HCT116 (cell line): ENCODE measurements at regions not wholly inside any gene's neighbourhood (a gene's known extent, or its start where the extent isn't known, plus 50 kb on each side); places are given as distances from the start of the nearest gene placed in this dataset.

ENCODE experiments used
- CEBPB ChIP-seq: IDR thresholded peaks from 2 replicates; pipeline ENCODE4 v1.6.1; 2012; ENCODE audit warnings: low read depth
- CTCF ChIP-seq, 3 experiments: fragments of 200-600 bp in 1 of 3; sonication (generic) in 1 of 3; IDR thresholded peaks in 2 of 3; conservative IDR thresholded peaks in 1 of 3; 2 replicates each; pipeline ENCODE4 v1.5.1; 2012 to 2017; ENCODE audit warnings: low read depth in 2 of 3, low read length in 2 of 3, antibody characterized with exemption in 1 of 3, borderline replicate concordance in 1 of 3, control low read depth in 1 of 3, mild to moderate bottlenecking in 1 of 3, mixed read lengths in 1 of 3, mixed run types in 1 of 3, moderate library complexity in 1 of 3; ENCODE audit not compliant: insufficient read depth in 1 of 3
- ELF1 ChIP-seq: IDR thresholded peaks from 2 replicates; pipeline ENCODE4 v1.6.1; 2012; ENCODE audit warnings: low read depth, borderline replicate concordance
- JUND ChIP-seq: IDR thresholded peaks from 2 replicates; pipeline ENCODE4 v1.6.1; 2012
- MAX ChIP-seq: IDR thresholded peaks from 2 replicates; pipeline ENCODE4 v1.6.1; 2012
- POLR2A ChIP-seq: IDR thresholded peaks from 2 replicates; pipeline ENCODE4 v1.7.0; 2011; ENCODE audit warnings: borderline replicate concordance; ENCODE audit not compliant: insufficient read depth, insufficient read length; ENCODE audit errors: extremely low read depth
- POLR2AphosphoS5 ChIP-seq: IDR thresholded peaks from 2 replicates; pipeline ENCODE4 v1.6.1; 2011; ENCODE audit warnings: mild to moderate bottlenecking, low read depth, low read length, moderate library complexity
- SRF ChIP-seq: IDR thresholded peaks from 2 replicates; pipeline ENCODE4 v1.6.1; 2012; ENCODE audit warnings: low read depth
- ZBTB33 ChIP-seq: IDR thresholded peaks from 2 replicates; pipeline ENCODE4 v1.6.1; 2011; ENCODE audit warnings: mild to moderate bottlenecking, low read length, moderate library complexity; ENCODE audit not compliant: insufficient replicate concordance; ENCODE audit errors: extremely low read depth
- TF ChIP-seq, protein P1 (sequence below): IDR thresholded peaks from 2 replicates; pipeline ENCODE4 v1.6.1; 2012

GRCh38 chr5:39570403-39571027 is 145.7 kb upstream of the DAB2 start:
- TF ChIP-seq POLR2A (no peak), CTCF (IDR thresholded peaks at IDR 0.05 in 2 of 3, conservative IDR thresholded peaks at IDR 0.05 in 1 of 3; ENCODE audit: borderline replicate concordance in 1 of 3, insufficient read depth in 1 of 3, low read depth in 2 of 3, low read length in 2 of 3) (peak; percentile 52 to 77 (median 57); a peak in 5 of 6 replicates), JUND (no peak), SRF (no peak), POLR2AphosphoS5 (no peak), ZBTB33 (no peak), MAX (no peak), ELF1 (no peak), CEBPB (no peak)
- TF ChIP-seq, protein P1, sequence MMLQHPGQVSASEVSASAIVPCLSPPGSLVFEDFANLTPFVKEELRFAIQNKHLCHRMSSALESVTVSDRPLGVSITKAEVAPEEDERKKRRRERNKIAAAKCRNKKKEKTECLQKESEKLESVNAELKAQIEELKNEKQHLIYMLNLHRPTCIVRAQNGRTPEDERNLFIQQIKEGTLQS: no peak
